Esophagus squamous epithelium (tissue), 4 donors: ENCODE measurements at regions not wholly inside any gene's neighbourhood (a gene's known extent, or its start where the extent isn't known, plus 50 kb on each side); places are given as distances from the start of the nearest gene placed in this dataset.

Source experiments
- POLR2A ChIP-seq, 4 donors: fragments of 450-650 bp; IDR thresholded peaks; one replicate each; pipeline ENCODE4 v1.6.1; 2017; ENCODE audit warnings: antibody characterized with exemption in 4 of 4, mild to moderate bottlenecking in 4 of 4, moderate library complexity in 3 of 4
- TF ChIP-seq, protein P1 (sequence below), 6 experiments: fragments of 450-650 bp in 4 of 6; fragments of 200-600 bp in 2 of 6; sonication (generic) in 2 of 6; IDR thresholded peaks; one replicate each; pipeline ENCODE4 v1.5.1; 2016 to 2019; ENCODE audit warnings: antibody characterized with exemption in 6 of 6, mild to moderate bottlenecking in 4 of 6, moderate library complexity in 4 of 6

DNA sequence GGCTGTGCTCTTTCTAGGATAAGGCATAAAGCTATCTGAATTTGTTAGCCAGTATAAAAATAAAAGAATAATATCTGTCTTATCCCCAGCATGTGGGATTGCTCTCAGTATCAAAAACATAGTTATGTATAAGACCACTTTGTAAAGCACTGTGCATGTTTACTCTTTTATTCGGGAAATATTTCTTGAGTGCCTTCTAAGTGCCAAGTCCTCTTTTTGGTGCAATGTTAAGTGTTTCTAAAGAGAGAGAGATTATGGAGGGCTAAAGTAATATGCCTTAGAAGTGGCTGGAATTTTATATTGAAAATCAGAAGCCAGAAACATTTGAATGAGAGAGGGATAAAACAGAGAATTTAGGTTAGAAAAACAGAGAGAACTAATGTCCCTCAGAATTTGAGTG lies 212.0 kb downstream of the ALG10B start:
- TF ChIP-seq, protein P1, sequence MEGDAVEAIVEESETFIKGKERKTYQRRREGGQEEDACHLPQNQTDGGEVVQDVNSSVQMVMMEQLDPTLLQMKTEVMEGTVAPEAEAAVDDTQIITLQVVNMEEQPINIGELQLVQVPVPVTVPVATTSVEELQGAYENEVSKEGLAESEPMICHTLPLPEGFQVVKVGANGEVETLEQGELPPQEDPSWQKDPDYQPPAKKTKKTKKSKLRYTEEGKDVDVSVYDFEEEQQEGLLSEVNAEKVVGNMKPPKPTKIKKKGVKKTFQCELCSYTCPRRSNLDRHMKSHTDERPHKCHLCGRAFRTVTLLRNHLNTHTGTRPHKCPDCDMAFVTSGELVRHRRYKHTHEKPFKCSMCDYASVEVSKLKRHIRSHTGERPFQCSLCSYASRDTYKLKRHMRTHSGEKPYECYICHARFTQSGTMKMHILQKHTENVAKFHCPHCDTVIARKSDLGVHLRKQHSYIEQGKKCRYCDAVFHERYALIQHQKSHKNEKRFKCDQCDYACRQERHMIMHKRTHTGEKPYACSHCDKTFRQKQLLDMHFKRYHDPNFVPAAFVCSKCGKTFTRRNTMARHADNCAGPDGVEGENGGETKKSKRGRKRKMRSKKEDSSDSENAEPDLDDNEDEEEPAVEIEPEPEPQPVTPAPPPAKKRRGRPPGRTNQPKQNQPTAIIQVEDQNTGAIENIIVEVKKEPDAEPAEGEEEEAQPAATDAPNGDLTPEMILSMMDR (IDR thresholded peaks at IDR 0.05), result no peak
- TF ChIP-seq POLR2A (IDR thresholded peaks at IDR 0.05), result no peak
